Activated CD4-positive, alpha-beta T cell treated with anti-CD3 and anti-CD28 coated beads, Interleukin-2, amount 50 U/mL, for 16 hours (primary cell): ENCODE measurements at regions not wholly inside any gene's neighbourhood (a gene's known extent, or its start where the extent isn't known, plus 50 kb on each side); places are given as distances from the start of the nearest gene placed in this dataset.

Experiments
- DNase-seq: peaks from one replicate; pipeline ENCODE4 v3.0.0-alpha.2; 2020

GRCh38 chr16:85971902-85972638 lies 73.1 kb downstream of the IRF8 start:
- DNase-seq, result no peak

- no peak for DNase-seq
Observed at GRCh38 chr16:85974428-85975375, 75.7 kb downstream of the IRF8 start.

GRCh38 chr16:85975451-85975981 lies 76.6 kb downstream of the IRF8 start:
- DNase-seq, result no peak

GRCh38 chr16:85978291-85978775 lies 79.4 kb downstream of the IRF8 start:
- DNase-seq, result no peak

GRCh38 chr16:85978976-85979375 lies 80.0 kb downstream of the IRF8 start:
- DNase-seq, result no peak

GRCh38 chr16:85979605-85980004 lies 80.6 kb downstream of the IRF8 start:
- DNase-seq, result no peak

GRCh38 chr16:85980686-85981085 lies 81.7 kb downstream of the IRF8 start:
- no peak for DNase-seq

- no peak for DNase-seq
Observed at GRCh38 chr16:85981826-85982562, 83.0 kb downstream of the IRF8 start.

- DNase-seq, result no peak
Observed at GRCh38 chr16:85982563-85982939, 83.6 kb downstream of the IRF8 start.

GRCh38 chr16:85983064-85983463 lies 84.1 kb downstream of the IRF8 start:
- no peak for DNase-seq

- no peak for DNase-seq
Observed at GRCh38 chr16:85983606-85984230, 84.8 kb downstream of the IRF8 start.

GRCh38 chr16:85984231-85984880 lies 85.4 kb downstream of the IRF8 start:
- DNase-seq, result no peak

- DNase-seq, result no peak
Observed at GRCh38 chr16:85984947-85985451, 86.0 kb downstream of the IRF8 start.

GRCh38 chr16:85986931-85987749 lies 88.2 kb downstream of the IRF8 start:
- DNase-seq, result no peak

- no peak for DNase-seq
Observed at GRCh38 chr16:85987750-85988078, 88.8 kb downstream of the IRF8 start.

- no peak for DNase-seq
Observed at GRCh38 chr16:85988306-85988705, 89.3 kb downstream of the IRF8 start.

GRCh38 chr16:85988723-85989313 lies 89.9 kb downstream of the IRF8 start:
- DNase-seq, result peak; percentile 43

GRCh38 chr16:85989376-85989775 lies 90.4 kb downstream of the IRF8 start:
- DNase-seq, result no peak

- no peak for DNase-seq
Observed at GRCh38 chr16:85989863-85990643, 91.1 kb downstream of the IRF8 start.

GRCh38 chr16:85990861-85991301 lies 91.9 kb downstream of the IRF8 start:
- no peak for DNase-seq
